Gastroesophageal sphincter (tissue), 3 donors: ENCODE measurements at regions not wholly inside any gene's neighbourhood (a gene's known extent, or its start where the extent isn't known, plus 50 kb on each side); places are given as distances from the start of the nearest gene placed in this dataset.
"Not testable (repeated sequence)": the region's sequence is repeated elsewhere in the genome, so short reads cannot be mapped to it uniquely, and the experiment has no call there.

ENCODE experiments used
- EP300 ChIP-seq: sonication (generic); formaldehyde crosslinking; IDR thresholded peaks from one replicate; pipeline ENCODE4 v1.6.1; 2017; ENCODE audit warnings: antibody characterized with exemption, mild to moderate bottlenecking
- POLR2A ChIP-seq, 2 donors: fragments of 450-650 bp; IDR thresholded peaks; one replicate each; pipeline ENCODE4 v1.6.1; 2017; ENCODE audit warnings: antibody characterized with exemption in 2 of 2, mild to moderate bottlenecking in 2 of 2, moderate library complexity in 1 of 2
- TF ChIP-seq, protein P1 (sequence below), 4 experiments: fragments of 200-600 bp in 2 of 4; fragments of 450-650 bp in 2 of 4; sonication (generic) in 1 of 4; IDR thresholded peaks; one replicate each; pipeline ENCODE4 v1.5.1; 2017 to 2019; ENCODE audit warnings: antibody characterized with exemption in 4 of 4, mild to moderate bottlenecking in 2 of 4, moderate library complexity in 2 of 4

DNA sequence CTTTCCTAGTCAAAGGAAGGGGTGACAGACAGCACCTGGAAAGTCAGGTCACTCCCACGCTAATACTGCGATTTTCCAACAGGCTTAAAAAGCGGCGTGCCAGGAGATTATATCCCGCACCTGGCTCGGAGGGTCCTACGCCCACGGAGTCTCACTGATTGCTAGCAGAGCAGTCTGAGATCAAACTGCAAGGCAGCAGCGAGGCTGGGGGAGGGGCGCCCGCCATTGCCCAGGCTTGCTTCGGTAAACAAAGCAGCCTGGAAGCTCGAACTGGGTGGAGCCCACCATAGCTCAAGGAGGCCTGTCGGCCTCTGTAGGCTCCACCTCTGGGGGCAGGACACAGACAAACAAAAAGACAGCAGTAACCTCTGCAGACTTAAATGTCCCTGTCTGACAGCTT is 392.6 kb upstream of the LMO3 start:
- TF ChIP-seq EP300; POLR2A (IDR thresholded peaks at IDR 0.05): not testable (repeated sequence)
- TF ChIP-seq, protein P1, sequence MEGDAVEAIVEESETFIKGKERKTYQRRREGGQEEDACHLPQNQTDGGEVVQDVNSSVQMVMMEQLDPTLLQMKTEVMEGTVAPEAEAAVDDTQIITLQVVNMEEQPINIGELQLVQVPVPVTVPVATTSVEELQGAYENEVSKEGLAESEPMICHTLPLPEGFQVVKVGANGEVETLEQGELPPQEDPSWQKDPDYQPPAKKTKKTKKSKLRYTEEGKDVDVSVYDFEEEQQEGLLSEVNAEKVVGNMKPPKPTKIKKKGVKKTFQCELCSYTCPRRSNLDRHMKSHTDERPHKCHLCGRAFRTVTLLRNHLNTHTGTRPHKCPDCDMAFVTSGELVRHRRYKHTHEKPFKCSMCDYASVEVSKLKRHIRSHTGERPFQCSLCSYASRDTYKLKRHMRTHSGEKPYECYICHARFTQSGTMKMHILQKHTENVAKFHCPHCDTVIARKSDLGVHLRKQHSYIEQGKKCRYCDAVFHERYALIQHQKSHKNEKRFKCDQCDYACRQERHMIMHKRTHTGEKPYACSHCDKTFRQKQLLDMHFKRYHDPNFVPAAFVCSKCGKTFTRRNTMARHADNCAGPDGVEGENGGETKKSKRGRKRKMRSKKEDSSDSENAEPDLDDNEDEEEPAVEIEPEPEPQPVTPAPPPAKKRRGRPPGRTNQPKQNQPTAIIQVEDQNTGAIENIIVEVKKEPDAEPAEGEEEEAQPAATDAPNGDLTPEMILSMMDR (IDR thresholded peaks at IDR 0.05): not testable (repeated sequence)
